Parathyroid adenoma (tissue), 2 donors: ENCODE measurements at regions not wholly inside any gene's neighbourhood (a gene's known extent, or its start where the extent isn't known, plus 50 kb on each side); places are given as distances from the start of the nearest gene placed in this dataset.

ENCODE experiments used
- H2AFZ ChIP-seq: fragments of 300-600 bp; sonication (generic); one replicate; pipeline ENCODE4 v1.7.0; 2017; ENCODE audit warnings: antibody characterized with exemption, mild to moderate bottlenecking
- H3K27ac ChIP-seq: fragments of 300-600 bp; sonication (generic); one replicate; pipeline ENCODE4 v1.7.0; 2017
- H3K27me3 ChIP-seq: fragments of 300-600 bp; sonication (generic); one replicate; pipeline ENCODE4 v1.7.0; 2017; ENCODE audit warnings: low read length; ENCODE audit not compliant: control insufficient read depth, insufficient read depth
- H3K36me3 ChIP-seq: fragments of 300-600 bp; sonication (generic); one replicate; pipeline ENCODE4 v1.7.0; 2017; ENCODE audit warnings: low read length; ENCODE audit not compliant: control insufficient read depth, insufficient read depth
- H3K4me1 ChIP-seq: fragments of 300-600 bp; sonication (generic); one replicate; pipeline ENCODE4 v1.7.0; 2017; ENCODE audit warnings: control low read depth
- H3K4me2 ChIP-seq: fragments of 300-600 bp; sonication (generic); one replicate; pipeline ENCODE4 v1.7.0; 2017; ENCODE audit warnings: low read length
- H3K4me3 ChIP-seq: fragments of 300-600 bp; sonication (generic); one replicate; pipeline ENCODE4 v1.7.0; 2017; ENCODE audit warnings: low read depth, low read length
- H3K79me2 ChIP-seq: fragments of 300-600 bp; sonication (generic); one replicate; pipeline ENCODE4 v1.7.0; 2017; ENCODE audit warnings: control low read depth
- H3K9ac ChIP-seq: fragments of 300-600 bp; sonication (generic); one replicate; pipeline ENCODE4 v1.7.0; 2017; ENCODE audit warnings: mild to moderate bottlenecking
- H3K9me3 ChIP-seq: fragments of 300-600 bp; sonication (generic); one replicate; pipeline ENCODE4 v1.7.0; 2017; ENCODE audit warnings: low read length; ENCODE audit not compliant: control insufficient read depth
- CTCF ChIP-seq: fragments of 300-600 bp; sonication (generic); IDR thresholded peaks from one replicate; pipeline ENCODE4 v1.7.0; 2017; ENCODE audit warnings: antibody characterized with exemption, mild to moderate bottlenecking
- donor health status: primary hyperparathyroidism.

DNA sequence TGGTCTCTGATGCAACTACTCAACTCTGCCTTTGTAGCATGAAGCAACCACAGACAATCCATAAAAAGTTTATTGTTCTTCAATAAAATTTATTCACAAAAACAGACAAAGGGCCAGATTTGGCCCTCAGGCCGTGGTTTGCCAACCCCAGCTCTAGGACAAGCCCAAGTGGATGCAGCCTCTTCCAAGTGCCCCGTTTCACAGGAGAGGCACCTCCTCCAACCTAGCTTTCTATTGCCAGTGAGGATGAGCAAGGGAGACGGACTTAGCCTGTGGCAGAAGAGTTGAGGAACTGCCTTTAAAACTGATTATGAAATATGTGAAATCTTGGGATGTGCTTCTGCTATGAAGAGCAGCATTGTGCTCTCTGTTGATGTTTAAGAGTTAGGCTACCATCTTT lies 105.4 kb downstream of the PSMG1 start:
- Histone ChIP-seq H3K9ac (no peak overlapping the region), H2AFZ (no peak overlapping the region), H3K4me3 (no peak overlapping the region), H3K4me1 (peaks cover 3% of the 10 kb centered on the region), H3K4me2 (no peak overlapping the region), H3K9me3 (no peaks in the 10 kb centered on the region), H3K36me3 (no peaks in the 10 kb centered on the region), H3K27me3 (no peaks in the 10 kb centered on the region), H3K27ac (no peak overlapping the region), H3K79me2 (no peaks in the 10 kb centered on the region)
- no peak for TF ChIP-seq CTCF

DNA sequence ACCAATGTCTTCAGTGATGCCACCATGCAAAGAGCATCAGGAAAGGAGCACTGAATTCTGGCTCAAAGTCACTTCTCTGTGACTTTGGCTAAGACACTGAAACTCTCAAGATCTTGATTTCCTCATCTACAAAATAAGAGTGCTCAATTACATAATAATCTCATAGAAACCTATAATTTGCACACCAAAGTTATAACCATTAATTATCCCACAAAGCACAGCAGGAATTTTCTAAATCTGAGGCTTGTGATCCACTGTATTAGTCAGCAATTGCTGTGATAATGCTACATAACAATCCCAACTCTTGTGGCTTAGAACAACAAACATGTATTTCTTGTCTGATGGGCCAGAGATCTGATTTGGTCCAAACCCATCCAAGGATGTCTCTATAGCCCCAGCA lies 108.7 kb downstream of the PSMG1 start:
- H3K9me3 ChIP-seq: no peaks in the 10 kb centered on the region
- no peak overlapping the region for H3K9ac ChIP-seq
- H3K4me1 ChIP-seq: no peaks in the 10 kb centered on the region
- H3K27ac ChIP-seq: no peak overlapping the region
- H3K4me2 ChIP-seq: no peak overlapping the region
- H3K4me3 ChIP-seq: no peak overlapping the region
- no peaks in the 10 kb centered on the region for H3K36me3 ChIP-seq
- H3K79me2 ChIP-seq: no peaks in the 10 kb centered on the region
- no peak for TF ChIP-seq CTCF
- H2AFZ ChIP-seq: no peak overlapping the region
- H3K27me3 ChIP-seq: no peaks in the 10 kb centered on the region

DNA sequence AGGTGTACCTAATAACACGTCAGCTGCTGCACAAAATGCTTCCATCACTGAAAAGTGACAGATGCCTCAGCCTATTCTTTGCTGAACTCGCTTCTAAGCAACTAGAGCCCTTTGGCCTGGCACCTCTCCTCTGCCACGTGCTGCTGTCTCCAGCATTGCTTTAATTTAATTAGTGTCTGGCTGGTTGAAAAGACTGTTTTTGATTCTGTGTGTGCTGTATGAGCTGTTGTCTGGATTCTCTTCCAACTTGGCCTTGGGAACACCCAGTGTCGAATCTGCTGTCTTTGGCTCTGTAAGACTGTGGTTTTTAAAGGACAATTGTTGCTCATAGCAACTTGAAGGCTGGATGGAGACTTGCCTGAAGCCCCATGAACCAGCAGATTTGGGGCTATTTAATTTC lies 109.5 kb downstream of the PSMG1 start:
- no peak overlapping the region for H3K27ac ChIP-seq
- no peaks in the 10 kb centered on the region for H3K27me3 ChIP-seq
- H3K9me3 ChIP-seq: no peaks in the 10 kb centered on the region
- TF ChIP-seq CTCF: no peak
- H3K4me2 ChIP-seq: no peak overlapping the region
- no peak overlapping the region for H3K4me3 ChIP-seq
- H3K4me1 ChIP-seq: no peaks in the 10 kb centered on the region
- H3K79me2 ChIP-seq: no peaks in the 10 kb centered on the region
- no peaks in the 10 kb centered on the region for H3K36me3 ChIP-seq
- no peak overlapping the region for H3K9ac ChIP-seq
- H2AFZ ChIP-seq: no peak overlapping the region

DNA sequence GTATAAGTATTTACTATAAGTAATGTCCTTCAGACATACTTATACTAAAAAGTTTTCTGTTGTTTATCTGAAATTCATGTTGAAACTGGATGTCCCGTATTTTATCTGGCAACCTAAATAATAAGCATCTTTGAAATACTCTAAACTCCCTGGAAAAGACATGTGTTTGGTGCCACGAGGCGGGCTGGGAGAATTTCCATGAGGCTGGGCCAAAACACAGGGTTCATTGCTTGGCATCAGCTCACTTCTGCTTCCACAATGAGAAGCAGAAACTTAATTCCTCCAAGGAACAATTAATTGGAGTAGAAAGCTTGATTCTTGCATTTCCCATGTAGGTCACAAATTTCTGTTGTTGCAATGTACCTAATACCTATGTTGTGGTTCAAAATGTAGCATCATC lies 110.2 kb downstream of the PSMG1 start:
- Histone ChIP-seq H3K27ac (no peak overlapping the region), H3K79me2 (no peaks in the 10 kb centered on the region), H3K9me3 (no peaks in the 10 kb centered on the region), H3K4me3 (no peak overlapping the region), H3K36me3 (no peaks in the 10 kb centered on the region), H2AFZ (no peak overlapping the region), H3K9ac (no peak overlapping the region), H3K4me2 (no peak overlapping the region), H3K4me1 (no peaks in the 10 kb centered on the region), H3K27me3 (no peaks in the 10 kb centered on the region)
- no peak for TF ChIP-seq CTCF

GRCh38 chr21:39072468-39072867 lies 110.8 kb downstream of the PSMG1 start:
- Histone ChIP-seq H3K36me3 (no peaks in the 10 kb centered on the region), H3K9me3 (no peaks in the 10 kb centered on the region), H3K27ac (no peak overlapping the region), H3K4me1 (no peaks in the 10 kb centered on the region), H3K27me3 (no peaks in the 10 kb centered on the region), H3K9ac (no peak overlapping the region), H2AFZ (no peak overlapping the region), H3K79me2 (no peaks in the 10 kb centered on the region), H3K4me2 (no peak overlapping the region), H3K4me3 (no peak overlapping the region)
- no peak for TF ChIP-seq CTCF
